ENCODE measurements at regions not wholly inside any gene's neighbourhood (a gene's known extent, or its start where the extent isn't known, plus 50 kb on each side); places are given as distances from the start of the nearest gene placed in this dataset.

DNA sequence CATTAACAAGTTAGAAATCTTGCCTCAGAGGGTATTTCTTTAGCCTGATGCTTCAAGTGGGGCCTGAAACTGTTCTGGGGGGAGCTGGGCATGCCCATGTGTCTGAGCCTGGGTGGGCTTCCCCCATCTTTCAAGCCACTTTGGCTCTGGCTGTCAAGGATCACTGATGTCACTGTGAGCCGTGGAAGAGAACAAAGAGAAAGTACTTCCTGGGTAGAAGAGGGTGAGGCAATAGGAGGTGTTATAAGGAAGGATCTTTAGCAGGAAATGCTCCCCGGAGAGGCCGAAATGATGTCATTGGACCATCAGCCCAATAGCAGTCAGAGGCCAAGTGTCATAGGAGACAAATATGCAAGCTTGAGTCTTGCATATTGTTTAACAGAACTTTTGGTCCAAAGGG, 228.4 kb upstream of the MEX3C start (continued):
- TF ChIP-seq, protein P1, sequence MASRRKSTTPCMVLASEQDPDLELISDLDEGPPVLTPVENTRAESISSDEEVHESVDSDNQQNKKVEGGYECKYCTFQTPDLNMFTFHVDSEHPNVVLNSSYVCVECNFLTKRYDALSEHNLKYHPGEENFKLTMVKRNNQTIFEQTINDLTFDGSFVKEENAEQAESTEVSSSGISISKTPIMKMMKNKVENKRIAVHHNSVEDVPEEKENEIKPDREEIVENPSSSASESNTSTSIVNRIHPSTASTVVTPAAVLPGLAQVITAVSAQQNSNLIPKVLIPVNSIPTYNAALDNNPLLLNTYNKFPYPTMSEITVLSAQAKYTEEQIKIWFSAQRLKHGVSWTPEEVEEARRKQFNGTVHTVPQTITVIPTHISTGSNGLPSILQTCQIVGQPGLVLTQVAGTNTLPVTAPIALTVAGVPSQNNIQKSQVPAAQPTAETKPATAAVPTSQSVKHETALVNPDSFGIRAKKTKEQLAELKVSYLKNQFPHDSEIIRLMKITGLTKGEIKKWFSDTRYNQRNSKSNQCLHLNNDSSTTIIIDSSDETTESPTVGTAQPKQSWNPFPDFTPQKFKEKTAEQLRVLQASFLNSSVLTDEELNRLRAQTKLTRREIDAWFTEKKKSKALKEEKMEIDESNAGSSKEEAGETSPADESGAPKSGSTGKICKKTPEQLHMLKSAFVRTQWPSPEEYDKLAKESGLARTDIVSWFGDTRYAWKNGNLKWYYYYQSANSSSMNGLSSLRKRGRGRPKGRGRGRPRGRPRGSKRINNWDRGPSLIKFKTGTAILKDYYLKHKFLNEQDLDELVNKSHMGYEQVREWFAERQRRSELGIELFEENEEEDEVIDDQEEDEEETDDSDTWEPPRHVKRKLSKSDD (CRISPR knock-in tag; IDR thresholded peaks at IDR 0.05; ENCODE audit: low read depth): no peak
- no peak for TF ChIP-seq TGIF2 (CRISPR knock-in tag; IDR thresholded peaks at IDR 0.05)
- no peak for TF ChIP-seq DPF2 (CRISPR knock-in tag; IDR thresholded peaks at IDR 0.05; ENCODE audit: borderline replicate concordance, low read depth)
- TF ChIP-seq, protein P2, sequence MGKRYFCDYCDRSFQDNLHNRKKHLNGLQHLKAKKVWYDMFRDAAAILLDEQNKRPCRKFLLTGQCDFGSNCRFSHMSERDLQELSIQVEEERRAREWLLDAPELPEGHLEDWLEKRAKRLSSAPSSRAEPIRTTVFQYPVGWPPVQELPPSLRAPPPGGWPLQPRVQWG (CRISPR knock-in tag; IDR thresholded peaks at IDR 0.05; ENCODE audit: borderline replicate concordance, low read depth): no peak
- TF ChIP-seq ZNF816 (CRISPR knock-in tag; IDR thresholded peaks at IDR 0.05; ENCODE audit: borderline replicate concordance): no peak
- TF ChIP-seq, protein P3, sequence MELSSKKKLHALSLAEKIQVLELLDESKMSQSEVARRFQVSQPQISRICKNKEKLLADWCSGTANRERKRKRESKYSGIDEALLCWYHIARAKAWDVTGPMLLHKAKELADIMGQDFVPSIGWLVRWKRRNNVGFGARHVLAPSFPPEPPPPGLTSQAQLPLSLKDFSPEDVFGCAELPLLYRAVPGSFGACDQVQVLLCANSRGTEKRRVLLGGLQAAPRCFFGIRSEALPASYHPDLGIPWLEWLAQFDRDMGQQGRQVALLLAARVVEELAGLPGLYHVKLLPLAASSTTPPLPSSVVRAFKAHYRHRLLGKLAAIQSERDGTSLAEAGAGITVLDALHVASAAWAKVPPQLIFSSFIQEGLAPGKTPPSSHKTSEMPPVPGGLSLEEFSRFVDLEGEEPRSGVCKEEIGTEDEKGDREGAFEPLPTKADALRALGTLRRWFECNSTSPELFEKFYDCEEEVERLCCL (CRISPR knock-in tag; IDR thresholded peaks at IDR 0.05; ENCODE audit: borderline replicate concordance): no peak

DNA sequence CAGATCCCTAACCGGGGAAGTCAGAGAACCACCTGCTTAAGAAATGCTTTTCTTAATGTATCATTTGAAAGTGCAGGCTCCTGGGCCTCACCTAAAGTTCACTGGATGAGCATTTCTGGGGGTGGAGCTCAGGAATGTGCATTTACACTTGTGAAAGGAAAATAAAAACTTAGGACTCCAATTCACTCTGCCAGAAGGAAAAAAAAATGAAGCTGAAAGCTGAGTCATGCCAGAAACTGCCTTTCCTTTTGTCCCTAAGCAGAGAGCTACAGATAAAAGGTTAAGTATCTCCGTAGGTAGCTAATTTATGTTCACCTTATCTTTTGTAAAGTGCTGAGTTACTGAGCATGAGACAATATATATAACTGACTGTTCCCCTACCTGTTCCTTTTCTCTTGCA, 229.5 kb upstream of the MEX3C start:
- H3K27ac ChIP-seq (ENCODE audit: extremely low read length, insufficient read depth, low read length): no peak overlapping the region
- no peaks in the 10 kb centered on the region for H3K36me3 ChIP-seq (replicated peaks in 1 of 2; ENCODE audit: control insufficient read depth in 1 of 2, insufficient read depth in 2 of 2, low read length in 2 of 2)
- no peak for FAIRE-seq
- TF ChIP-seq ZNF30 (CRISPR knock-in tag; IDR thresholded peaks at IDR 0.05): no peak
- TF ChIP-seq ZNF652 (CRISPR knock-in tag; IDR thresholded peaks at IDR 0.05; ENCODE audit: borderline replicate concordance, low read depth): no peak
- TF ChIP-seq DR1 (CRISPR knock-in tag; IDR thresholded peaks at IDR 0.05): no peak
- no peak overlapping the region for H2AFZ ChIP-seq (ENCODE audit: low read length)
- H3K79me2 ChIP-seq (ENCODE audit: insufficient read depth, low read length): no peaks in the 10 kb centered on the region
- H3K4me2 ChIP-seq (ENCODE audit: low read depth, low read length): no peak overlapping the region
- 25% methylated on average over 2 of the region's 2 CpGs for WGBS (ENCODE audit: low lambda C conversion rate)
- no peaks in the 10 kb centered on the region for H3K9me3 ChIP-seq (ENCODE audit: low read length)
- no peaks in the 10 kb centered on the region for H3K27me3 ChIP-seq (ENCODE audit: control insufficient read depth in 1 of 2, insufficient read depth in 2 of 2, low read length in 2 of 2)
- ChIA-PET POLR2A (no interaction called here), CTCF (ENCODE audit: low intra/inter-chr PET ratio, low total read pairs) (no interaction called here)
- no peaks in the 10 kb centered on the region for H3K4me1 ChIP-seq (ENCODE audit: insufficient read depth, low read length)
- no peaks in the 10 kb centered on the region for H4K20me1 ChIP-seq (ENCODE audit: insufficient read depth, low read length)
- BruUV-seq (replicated peaks): no TSS peak
- no peak for ATAC-seq
- no peak for DNase-seq (ENCODE audit: low spot score)
- intact Hi-C loops (cut with micrococcal nuclease; ENCODE audit: unreplicated experiment): no loop called here
- H3K4me3 ChIP-seq (replicated peaks in 1 of 3; ENCODE audit: insufficient read depth in 1 of 3, low read depth in 2 of 3, low read length in 3 of 3): no peak overlapping the region
- H3K9ac ChIP-seq (ENCODE audit: insufficient read depth, low read depth, low read length): no peak overlapping the region
- in situ Hi-C loops (cut with HindIII; ENCODE audit: extremely low pct_ligation_motif_present, low pct_unique_long_range_greater_than_20kb): no loop called here

All from HepG2 (cell line).